ENCODE measurements at regions not wholly inside any gene's neighbourhood (a gene's known extent, or its start where the extent isn't known, plus 50 kb on each side); places are given as distances from the start of the nearest gene placed in this dataset.

GRCh38 chr12:107600581-107601144, 84.9 kb upstream of the PWP1 start:
- no peak for TF ChIP-seq KAT2B (IDR thresholded peaks at IDR 0.05; ENCODE audit: borderline replicate concordance, low read depth, low read length)
- TF ChIP-seq SRSF9 (IDR thresholded peaks at IDR 0.05; ENCODE audit: borderline replicate concordance, insufficient read depth, low read depth, low read length, poor library complexity, severe bottlenecking), result no peak
- no peak for TF ChIP-seq CTCF (CRISPR knock-in tag; IDR thresholded peaks at IDR 0.05)
- no peak for TF ChIP-seq MYNN (CRISPR knock-in tag; IDR thresholded peaks at IDR 0.05; ENCODE audit: low read depth)
- no peak for TF ChIP-seq HOXA7 (CRISPR knock-in tag; IDR thresholded peaks at IDR 0.05)
- TF ChIP-seq, protein P1, sequence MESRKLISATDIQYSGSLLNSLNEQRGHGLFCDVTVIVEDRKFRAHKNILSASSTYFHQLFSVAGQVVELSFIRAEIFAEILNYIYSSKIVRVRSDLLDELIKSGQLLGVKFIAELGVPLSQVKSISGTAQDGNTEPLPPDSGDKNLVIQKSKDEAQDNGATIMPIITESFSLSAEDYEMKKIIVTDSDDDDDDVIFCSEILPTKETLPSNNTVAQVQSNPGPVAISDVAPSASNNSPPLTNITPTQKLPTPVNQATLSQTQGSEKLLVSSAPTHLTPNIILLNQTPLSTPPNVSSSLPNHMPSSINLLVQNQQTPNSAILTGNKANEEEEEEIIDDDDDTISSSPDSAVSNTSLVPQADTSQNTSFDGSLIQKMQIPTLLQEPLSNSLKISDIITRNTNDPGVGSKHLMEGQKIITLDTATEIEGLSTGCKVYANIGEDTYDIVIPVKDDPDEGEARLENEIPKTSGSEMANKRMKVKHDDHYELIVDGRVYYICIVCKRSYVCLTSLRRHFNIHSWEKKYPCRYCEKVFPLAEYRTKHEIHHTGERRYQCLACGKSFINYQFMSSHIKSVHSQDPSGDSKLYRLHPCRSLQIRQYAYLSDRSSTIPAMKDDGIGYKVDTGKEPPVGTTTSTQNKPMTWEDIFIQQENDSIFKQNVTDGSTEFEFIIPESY (CRISPR knock-in tag; IDR thresholded peaks at IDR 0.05), result no peak
- TF ChIP-seq IRF1 (CRISPR knock-in tag; IDR thresholded peaks at IDR 0.05; ENCODE audit: low read depth), result no peak
- TF ChIP-seq, protein P2, sequence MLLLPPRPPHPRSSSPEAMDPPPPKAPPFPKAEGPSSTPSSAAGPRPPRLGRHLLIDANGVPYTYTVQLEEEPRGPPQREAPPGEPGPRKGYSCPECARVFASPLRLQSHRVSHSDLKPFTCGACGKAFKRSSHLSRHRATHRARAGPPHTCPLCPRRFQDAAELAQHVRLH (CRISPR knock-in tag; IDR thresholded peaks at IDR 0.05; ENCODE audit: borderline replicate concordance, low read depth), result no peak
- TF ChIP-seq SMC3 (IDR thresholded peaks at IDR 0.05; ENCODE audit: low read length), result no peak
- TF ChIP-seq, protein P3, sequence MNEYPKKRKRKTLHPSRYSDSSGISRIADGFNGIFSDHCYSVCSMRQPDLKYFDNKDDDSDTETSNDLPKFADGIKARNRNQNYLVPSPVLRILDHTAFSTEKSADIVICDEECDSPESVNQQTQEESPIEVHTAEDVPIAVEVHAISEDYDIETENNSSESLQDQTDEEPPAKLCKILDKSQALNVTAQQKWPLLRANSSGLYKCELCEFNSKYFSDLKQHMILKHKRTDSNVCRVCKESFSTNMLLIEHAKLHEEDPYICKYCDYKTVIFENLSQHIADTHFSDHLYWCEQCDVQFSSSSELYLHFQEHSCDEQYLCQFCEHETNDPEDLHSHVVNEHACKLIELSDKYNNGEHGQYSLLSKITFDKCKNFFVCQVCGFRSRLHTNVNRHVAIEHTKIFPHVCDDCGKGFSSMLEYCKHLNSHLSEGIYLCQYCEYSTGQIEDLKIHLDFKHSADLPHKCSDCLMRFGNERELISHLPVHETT (CRISPR knock-in tag; conservative IDR thresholded peaks at IDR 0.05), result no peak
- TF ChIP-seq YY1 (IDR thresholded peaks at IDR 0.05; ENCODE audit: insufficient read depth, insufficient replicate concordance, low read depth, low read length), result no peak
- TF ChIP-seq PHF20 (CRISPR knock-in tag; IDR thresholded peaks at IDR 0.05), result no peak
- no peak for TF ChIP-seq ATF3 (CRISPR knock-in tag; IDR thresholded peaks at IDR 0.05)
